GM06990 (cell line): ENCODE measurements at regions not wholly inside any gene's neighbourhood (a gene's known extent, or its start where the extent isn't known, plus 50 kb on each side); places are given as distances from the start of the nearest gene placed in this dataset.

Source experiments
- DNase-seq: peaks from one replicate; pipeline ENCODE4 v3.0.0-alpha.2; 2011; ENCODE audit not compliant: insufficient read length; ENCODE audit errors: extremely low read depth
- H3K27me3 ChIP-seq: replicated peaks from 2 replicates; pipeline ENCODE4 v1.6.0; 2011; ENCODE audit warnings: low read length; ENCODE audit not compliant: control insufficient read depth, insufficient read depth
- H3K36me3 ChIP-seq: 2 replicates; pipeline ENCODE4 v1.5.1; 2011; ENCODE audit warnings: low read length; ENCODE audit not compliant: control insufficient read depth, insufficient read depth
- H3K4me3 ChIP-seq: replicated peaks from 2 replicates; pipeline ENCODE4 v1.5.1; 2011; ENCODE audit warnings: low read depth, mild to moderate bottlenecking, control low read depth, low read length
- CTCF ChIP-seq: IDR thresholded peaks from 2 replicates; pipeline ENCODE4 v1.5.1; 2011; ENCODE audit warnings: low read length, control low read depth, mild to moderate bottlenecking, inconsistent platforms; ENCODE audit not compliant: insufficient read depth, poor library complexity, severe bottlenecking

- TF ChIP-seq CTCF, result no peak
- H3K36me3 ChIP-seq, result no peaks in the 10 kb centered on the region
Observed at GRCh38 chr5:18111906-18112465, 477.7 kb downstream of the TAF11L14 start.

GRCh38 chr5:18113721-18114120 is 479.5 kb downstream of the TAF11L14 start:
- no peak overlapping the region for H3K4me3 ChIP-seq
- no peaks in the 10 kb centered on the region for H3K27me3 ChIP-seq
- TF ChIP-seq CTCF, result no peak
- no peak for DNase-seq
- no peaks in the 10 kb centered on the region for H3K36me3 ChIP-seq

More at GRCh38 chr5:18111906-18112465, 477.7 kb downstream of the TAF11L14 start:
- Histone ChIP-seq H3K27me3 (no peaks in the 10 kb centered on the region), H3K4me3 (no peak overlapping the region)
- no peak for DNase-seq

- no peak for TF ChIP-seq CTCF
- no peak for DNase-seq
- no peak overlapping the region for H3K4me3 ChIP-seq
- H3K36me3 ChIP-seq, result no peaks in the 10 kb centered on the region
- no peaks in the 10 kb centered on the region for H3K27me3 ChIP-seq
Observed at GRCh38 chr5:18114151-18114757, 480.0 kb downstream of the TAF11L14 start.

- TF ChIP-seq CTCF, result no peak
- no peak for DNase-seq
- Histone ChIP-seq H3K36me3 (no peaks in the 10 kb centered on the region), H3K4me3 (no peak overlapping the region), H3K27me3 (no peaks in the 10 kb centered on the region)
Observed at GRCh38 chr5:18117968-18118367, 483.7 kb downstream of the TAF11L14 start.

- H3K27me3 ChIP-seq, result no peaks in the 10 kb centered on the region
- no peak for TF ChIP-seq CTCF
- no peak for DNase-seq
- H3K4me3 ChIP-seq, result no peak overlapping the region
- no peaks in the 10 kb centered on the region for H3K36me3 ChIP-seq
Observed at GRCh38 chr5:18119156-18119785, 485.0 kb downstream of the TAF11L14 start.
